PC-9 (cell line): ENCODE measurements at regions not wholly inside any gene's neighbourhood (a gene's known extent, or its start where the extent isn't known, plus 50 kb on each side); places are given as distances from the start of the nearest gene placed in this dataset.

ENCODE experiments used
- BruUV-seq: library from RNA; stranded (reverse); fragments of 400-500 nt; replicated peaks from 2 replicates; lab custom pipeline; 2021; lab: Mats Ljungman, UMichigan
- CTCF ChIA-PET: fragments of 300-600 bp; sonication (Branson Sonifier 250); formaldehyde crosslinking; loops from one replicate; lab custom pipeline; 2022; ENCODE audit warnings: antibody characterized with exemption; lab: Charles Lee
- POLR2A ChIA-PET: fragments of 300-600 bp; sonication (Branson Sonifier 250); formaldehyde crosslinking; loops from one replicate; lab custom pipeline; 2022; ENCODE audit warnings: antibody characterized with exemption; ENCODE audit not compliant: unreplicated experiment; lab: Charles Lee
- DNase-seq, 2 experiments: peaks; one replicate each; pipeline versions ENCODE4 v3.0.0 to v3.0.0-alpha.2; 2015 to 2022; ENCODE audit warnings: mixed read lengths in 1 of 2
- H2AFZ ChIP-seq: fragments of 200-600 bp; sonication (generic); 2 replicates; pipeline ENCODE4 v1.8.1; 2017; ENCODE audit warnings: antibody characterized with exemption
- H3F3A ChIP-seq: fragments of 200-600 bp; sonication (generic); 2 replicates; pipeline ENCODE4 v1.8.1; 2017; ENCODE audit warnings: antibody characterized with exemption, mild to moderate bottlenecking, low read depth; ENCODE audit not compliant: insufficient read depth
- H3K27ac ChIP-seq: fragments of 200-600 bp; sonication (generic); 2 replicates; pipeline ENCODE4 v1.6.1; 2016; ENCODE audit warnings: mixed run types
- H3K27me3 ChIP-seq: fragments of 200-600 bp; sonication (generic); 2 replicates; pipeline ENCODE4 v1.6.1; 2016; ENCODE audit warnings: low read depth, mixed run types; ENCODE audit not compliant: insufficient read depth
- H3K36me3 ChIP-seq: fragments of 200-600 bp; sonication (generic); 2 replicates; pipeline ENCODE4 v1.6.1; 2016; ENCODE audit warnings: low read depth, mixed run types
- H3K4me1 ChIP-seq: fragments of 200-600 bp; sonication (generic); replicated peaks from 2 replicates; pipeline ENCODE4 v1.6.1; 2016; ENCODE audit warnings: mixed run types; ENCODE audit not compliant: insufficient read depth
- H3K4me2 ChIP-seq: fragments of 200-600 bp; sonication (generic); 2 replicates; pipeline ENCODE4 v1.6.1; 2017; ENCODE audit warnings: mixed run types
- H3K4me3 ChIP-seq: fragments of 200-600 bp; sonication (generic); 2 replicates; pipeline ENCODE4 v1.6.1; 2016; ENCODE audit warnings: mixed run types
- H3K79me2 ChIP-seq: fragments of 200-600 bp; sonication (generic); 2 replicates; pipeline ENCODE4 v1.6.1; 2017; ENCODE audit warnings: low read depth, mixed run types
- H3K9me2 ChIP-seq: fragments of 200-600 bp; sonication (generic); 2 replicates; pipeline ENCODE4 v1.8.1; 2017; ENCODE audit warnings: mild to moderate bottlenecking; ENCODE audit not compliant: insufficient read depth
- H3K9me3 ChIP-seq: fragments of 200-600 bp; sonication (generic); 2 replicates; pipeline ENCODE4 v1.8.1; 2016; ENCODE audit warnings: low read depth; ENCODE audit not compliant: insufficient read depth
- H4K20me1 ChIP-seq: fragments of 200-600 bp; sonication (generic); 2 replicates; pipeline ENCODE4 v1.8.1; 2017; ENCODE audit not compliant: insufficient read depth
- EZH2 ChIP-seq: fragments of 200-600 bp; sonication (generic); IDR thresholded peaks from 2 replicates; pipeline ENCODE4 v1.8.0; 2017; ENCODE audit warnings: antibody characterized with exemption, low read depth
- intact Hi-C: fragments of 100-400 bp; cut with micrococcal nuclease; formaldehyde crosslinking; loops from one replicate; pipeline ENCODE4 v1.10.0; 2022; ENCODE audit not compliant: unreplicated experiment
- TF ChIP-seq, protein P1 (sequence below): fragments of 200-600 bp; sonication (generic); conservative IDR thresholded peaks from 2 replicates; pipeline ENCODE4 v1.6.1; 2017; ENCODE audit warnings: mixed run types, antibody characterized with exemption, mild to moderate bottlenecking, moderate library complexity

GRCh38 chr14:43362586-43362985 lies 1144.5 kb downstream of the FSCB start:
- intact Hi-C loops, result no loop called here
- DNase-seq, result no peak
- Histone ChIP-seq H3K9me3 (no peaks in the 10 kb centered on the region), H4K20me1 (no peaks in the 10 kb centered on the region), H3K27ac (no peak overlapping the region), H3K9me2 (no peaks in the 10 kb centered on the region), H2AFZ (no peak overlapping the region), H3K4me1 (no peaks in the 10 kb centered on the region), H3K4me2 (no peak overlapping the region), H3K79me2 (no peaks in the 10 kb centered on the region), H3K36me3 (no peaks in the 10 kb centered on the region), H3K27me3 (no peaks in the 10 kb centered on the region), H3K4me3 (no peak overlapping the region), H3F3A (no peaks in the 10 kb centered on the region)
- ChIA-PET POLR2A (no interaction called here), CTCF (no interaction called here)
- no TSS peak for BruUV-seq
- TF ChIP-seq EZH2, result no peak
- TF ChIP-seq, protein P1, sequence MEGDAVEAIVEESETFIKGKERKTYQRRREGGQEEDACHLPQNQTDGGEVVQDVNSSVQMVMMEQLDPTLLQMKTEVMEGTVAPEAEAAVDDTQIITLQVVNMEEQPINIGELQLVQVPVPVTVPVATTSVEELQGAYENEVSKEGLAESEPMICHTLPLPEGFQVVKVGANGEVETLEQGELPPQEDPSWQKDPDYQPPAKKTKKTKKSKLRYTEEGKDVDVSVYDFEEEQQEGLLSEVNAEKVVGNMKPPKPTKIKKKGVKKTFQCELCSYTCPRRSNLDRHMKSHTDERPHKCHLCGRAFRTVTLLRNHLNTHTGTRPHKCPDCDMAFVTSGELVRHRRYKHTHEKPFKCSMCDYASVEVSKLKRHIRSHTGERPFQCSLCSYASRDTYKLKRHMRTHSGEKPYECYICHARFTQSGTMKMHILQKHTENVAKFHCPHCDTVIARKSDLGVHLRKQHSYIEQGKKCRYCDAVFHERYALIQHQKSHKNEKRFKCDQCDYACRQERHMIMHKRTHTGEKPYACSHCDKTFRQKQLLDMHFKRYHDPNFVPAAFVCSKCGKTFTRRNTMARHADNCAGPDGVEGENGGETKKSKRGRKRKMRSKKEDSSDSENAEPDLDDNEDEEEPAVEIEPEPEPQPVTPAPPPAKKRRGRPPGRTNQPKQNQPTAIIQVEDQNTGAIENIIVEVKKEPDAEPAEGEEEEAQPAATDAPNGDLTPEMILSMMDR, result no peak

DNA sequence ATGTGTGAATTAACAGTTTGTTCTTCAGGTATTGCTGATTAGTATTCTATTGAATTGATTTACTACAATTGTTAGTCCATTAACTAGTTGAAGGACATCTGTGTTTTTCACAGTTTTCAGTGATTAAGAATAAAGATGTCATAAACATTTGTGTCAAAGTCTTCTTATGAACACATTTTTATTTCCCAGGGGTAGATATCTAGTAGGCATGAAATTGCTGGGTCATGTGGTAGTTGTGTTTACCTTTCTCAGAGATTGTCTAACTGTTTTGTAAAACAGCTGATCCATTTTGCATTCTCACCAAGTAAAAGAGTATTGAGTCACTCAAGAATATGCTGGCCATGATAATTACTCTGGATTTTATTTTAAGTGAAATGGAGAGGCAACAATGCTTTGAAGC lies 1145.3 kb downstream of the FSCB start:
- H4K20me1 ChIP-seq, result no peaks in the 10 kb centered on the region
- no TSS peak for BruUV-seq
- ChIA-PET POLR2A (no interaction called here), CTCF (no interaction called here)
- TF ChIP-seq, protein P1, result no peak
- TF ChIP-seq EZH2, result no peak
- no peak overlapping the region for H2AFZ ChIP-seq
- no peak overlapping the region for H3K4me2 ChIP-seq
- H3K4me1 ChIP-seq, result no peaks in the 10 kb centered on the region
- no peaks in the 10 kb centered on the region for H3F3A ChIP-seq
- H3K36me3 ChIP-seq, result no peaks in the 10 kb centered on the region
- no peak overlapping the region for H3K27ac ChIP-seq
- no peaks in the 10 kb centered on the region for H3K9me2 ChIP-seq
- intact Hi-C loops, result no loop called here
- no peak overlapping the region for H3K4me3 ChIP-seq
- H3K79me2 ChIP-seq, result no peaks in the 10 kb centered on the region
- no peaks in the 10 kb centered on the region for H3K27me3 ChIP-seq
- no peak for DNase-seq
- H3K9me3 ChIP-seq, result no peaks in the 10 kb centered on the region

GRCh38 chr14:43360239-43360638 lies 1146.8 kb downstream of the FSCB start:
- H3K4me3 ChIP-seq, result no peak overlapping the region
- intact Hi-C loops, result no loop called here
- H3K9me3 ChIP-seq, result no peaks in the 10 kb centered on the region
- no peaks in the 10 kb centered on the region for H3K27me3 ChIP-seq
- DNase-seq, result no peak
- no peak overlapping the region for H2AFZ ChIP-seq
- no TSS peak for BruUV-seq
- ChIA-PET CTCF (no interaction called here), POLR2A (no interaction called here)
- no peak for TF ChIP-seq EZH2
- TF ChIP-seq, protein P1, result no peak
- H3K36me3 ChIP-seq, result no peaks in the 10 kb centered on the region
- no peak overlapping the region for H3K27ac ChIP-seq
- no peaks in the 10 kb centered on the region for H3F3A ChIP-seq
- no peaks in the 10 kb centered on the region for H3K79me2 ChIP-seq
- H4K20me1 ChIP-seq, result no peaks in the 10 kb centered on the region
- H3K9me2 ChIP-seq, result no peaks in the 10 kb centered on the region
- H3K4me2 ChIP-seq, result no peak overlapping the region
- no peaks in the 10 kb centered on the region for H3K4me1 ChIP-seq
